GM18907 (cell line): ENCODE measurements at regions not wholly inside any gene's neighbourhood (a gene's known extent, or its start where the extent isn't known, plus 50 kb on each side); places are given as distances from the start of the nearest gene placed in this dataset.

ENCODE experiments used
- ATAC-seq: cut with Tn5 transposase; IDR thresholded peaks from one replicate; pipeline ENCODE4 v1.9.1; 2021; ENCODE audit warnings: mild to moderate bottlenecking, moderate library complexity; ENCODE audit not compliant: unreplicated experiment

- no peak for ATAC-seq
These were observed 57.0 kb downstream of the SEC61G start for GRCh38 chr7:54701982-54702381.

GRCh38 chr7:54699715-54700114 lies 59.3 kb downstream of the SEC61G start:
- ATAC-seq: no peak

- no peak for ATAC-seq
These were observed 61.3 kb downstream of the SEC61G start for GRCh38 chr7:54697659-54698186.

- no peak for ATAC-seq
These were observed 68.1 kb downstream of the SEC61G start for GRCh38 chr7:54690892-54691291.

GRCh38 chr7:54690050-54690443 lies 69.0 kb downstream of the SEC61G start:
- ATAC-seq: no peak

- no peak for ATAC-seq
These were observed 69.5 kb downstream of the SEC61G start for GRCh38 chr7:54689394-54690049.

GRCh38 chr7:54687462-54688212 lies 71.4 kb downstream of the SEC61G start:
- no peak for ATAC-seq

- no peak for ATAC-seq
These were observed 78.5 kb downstream of the SEC61G start for GRCh38 chr7:54680377-54681005.

- no peak for ATAC-seq
These were observed 79.6 kb downstream of the SEC61G start for GRCh38 chr7:54679490-54679817.

- no peak for ATAC-seq
These were observed 80.1 kb downstream of the SEC61G start for GRCh38 chr7:54678763-54679489.

GRCh38 chr7:54674891-54675290 lies 84.1 kb downstream of the SEC61G start:
- no peak for ATAC-seq

GRCh38 chr7:54672519-54672918 lies 86.5 kb downstream of the SEC61G start:
- ATAC-seq: no peak

GRCh38 chr7:54664235-54665228 lies 94.5 kb downstream of the SEC61G start:
- peak; percentile 87 for ATAC-seq

GRCh38 chr7:54663603-54664234 lies 95.3 kb downstream of the SEC61G start:
- peak; percentile 23 for ATAC-seq

GRCh38 chr7:54663186-54663585 lies 95.8 kb downstream of the SEC61G start:
- no peak for ATAC-seq

GRCh38 chr7:54662701-54663100 lies 96.3 kb downstream of the SEC61G start:
- no peak for ATAC-seq

GRCh38 chr7:54653905-54654304 lies 105.1 kb downstream of the SEC61G start:
- no peak for ATAC-seq

GRCh38 chr7:54643064-54643463 lies 100.9 kb downstream of the VSTM2A start:
- no peak for ATAC-seq

GRCh38 chr7:54637712-54638396 lies 95.7 kb downstream of the VSTM2A start:
- no peak for ATAC-seq
